Gastroesophageal sphincter (tissue), 3 donors: ENCODE measurements at regions not wholly inside any gene's neighbourhood (a gene's known extent, or its start where the extent isn't known, plus 50 kb on each side); places are given as distances from the start of the nearest gene placed in this dataset.

ENCODE experiments used
- EP300 ChIP-seq: sonication (generic); formaldehyde crosslinking; IDR thresholded peaks from one replicate; pipeline ENCODE4 v1.6.1; 2017; ENCODE audit warnings: antibody characterized with exemption, mild to moderate bottlenecking
- POLR2A ChIP-seq, 2 donors: fragments of 450-650 bp; IDR thresholded peaks; one replicate each; pipeline ENCODE4 v1.6.1; 2017; ENCODE audit warnings: antibody characterized with exemption in 2 of 2, mild to moderate bottlenecking in 2 of 2, moderate library complexity in 1 of 2
- POLR2AphosphoS5 ChIP-seq: sonication (generic); formaldehyde crosslinking; IDR thresholded peaks from one replicate; pipeline ENCODE4 v1.6.1; 2017; ENCODE audit warnings: antibody characterized with exemption
- TF ChIP-seq, protein P1 (sequence below), 4 experiments: fragments of 200-600 bp in 2 of 4; fragments of 450-650 bp in 2 of 4; sonication (generic) in 1 of 4; IDR thresholded peaks; one replicate each; pipeline ENCODE4 v1.5.1; 2017 to 2019; ENCODE audit warnings: antibody characterized with exemption in 4 of 4, mild to moderate bottlenecking in 2 of 4, moderate library complexity in 2 of 4

DNA sequence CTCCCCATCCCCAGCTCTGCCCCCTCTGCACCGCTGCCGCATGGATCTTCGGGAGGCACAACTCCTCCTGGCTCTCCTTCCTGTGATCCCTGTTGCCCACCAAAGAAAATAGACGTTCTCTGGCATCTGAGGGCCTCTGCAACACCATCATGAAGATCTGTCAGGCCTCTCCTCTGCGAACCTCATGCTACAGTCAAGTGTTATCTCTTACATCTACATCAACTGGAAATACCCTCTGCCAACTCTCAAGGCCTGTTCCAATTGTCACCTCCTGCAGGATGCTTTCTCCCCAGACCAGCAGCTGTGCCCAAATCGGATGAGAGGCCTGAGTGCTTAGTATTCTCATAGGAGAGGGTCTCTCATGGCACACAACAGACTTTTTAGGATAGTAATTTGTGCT, 478.4 kb downstream of the BCL11A start:
- TF ChIP-seq POLR2AphosphoS5 (no peak), EP300 (no peak), POLR2A (IDR thresholded peaks at IDR 0.05) (no peak)
- TF ChIP-seq, protein P1, sequence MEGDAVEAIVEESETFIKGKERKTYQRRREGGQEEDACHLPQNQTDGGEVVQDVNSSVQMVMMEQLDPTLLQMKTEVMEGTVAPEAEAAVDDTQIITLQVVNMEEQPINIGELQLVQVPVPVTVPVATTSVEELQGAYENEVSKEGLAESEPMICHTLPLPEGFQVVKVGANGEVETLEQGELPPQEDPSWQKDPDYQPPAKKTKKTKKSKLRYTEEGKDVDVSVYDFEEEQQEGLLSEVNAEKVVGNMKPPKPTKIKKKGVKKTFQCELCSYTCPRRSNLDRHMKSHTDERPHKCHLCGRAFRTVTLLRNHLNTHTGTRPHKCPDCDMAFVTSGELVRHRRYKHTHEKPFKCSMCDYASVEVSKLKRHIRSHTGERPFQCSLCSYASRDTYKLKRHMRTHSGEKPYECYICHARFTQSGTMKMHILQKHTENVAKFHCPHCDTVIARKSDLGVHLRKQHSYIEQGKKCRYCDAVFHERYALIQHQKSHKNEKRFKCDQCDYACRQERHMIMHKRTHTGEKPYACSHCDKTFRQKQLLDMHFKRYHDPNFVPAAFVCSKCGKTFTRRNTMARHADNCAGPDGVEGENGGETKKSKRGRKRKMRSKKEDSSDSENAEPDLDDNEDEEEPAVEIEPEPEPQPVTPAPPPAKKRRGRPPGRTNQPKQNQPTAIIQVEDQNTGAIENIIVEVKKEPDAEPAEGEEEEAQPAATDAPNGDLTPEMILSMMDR (IDR thresholded peaks at IDR 0.05): no peak
